Keratinocyte (primary cell): ENCODE measurements at regions not wholly inside any gene's neighbourhood (a gene's known extent, or its start where the extent isn't known, plus 50 kb on each side); places are given as distances from the start of the nearest gene placed in this dataset.

ENCODE experiments used
- DNase-seq: peaks from one replicate; pipeline ENCODE4 v3.0.0-alpha.2; 2011; ENCODE audit warnings: low read depth, missing footprints, low spot score
- FAIRE-seq: peaks from 2 replicates; lab custom pipeline; 2011; peaks lifted over from hg19 to GRCh38; lab: Jason Lieb, UNC
- H2AFZ ChIP-seq: 2 replicates; pipeline ENCODE4 v1.6.0; 2012; ENCODE audit warnings: low read length, control low read depth, inconsistent platforms; ENCODE audit not compliant: control insufficient read depth
- H3K27ac ChIP-seq: 2 replicates; pipeline ENCODE4 v1.5.1; 2011; ENCODE audit warnings: low read length; ENCODE audit not compliant: control insufficient read depth, insufficient read depth
- H3K27me3 ChIP-seq: 3 replicates; pipeline ENCODE4 v1.6.0; 2011; ENCODE audit warnings: low read length; ENCODE audit not compliant: control insufficient read depth, insufficient read depth; ENCODE audit errors: extremely low read depth
- H3K36me3 ChIP-seq, 2 experiments: 2 replicates in 1 of 2; 3 replicates in 1 of 2; pipeline ENCODE4 v1.5.1; 2011; ENCODE audit warnings: low read length in 2 of 2, mild to moderate bottlenecking in 1 of 2; ENCODE audit not compliant: control insufficient read depth in 2 of 2, insufficient read depth in 2 of 2; ENCODE audit errors: extremely low read depth in 1 of 2
- H3K4me1 ChIP-seq: 3 replicates; pipeline ENCODE4 v1.5.1; 2011; ENCODE audit warnings: low read length; ENCODE audit not compliant: control insufficient read depth, insufficient read depth; ENCODE audit errors: extremely low read depth
- H3K4me2 ChIP-seq: 3 replicates; pipeline ENCODE4 v1.6.0; 2011; ENCODE audit warnings: low read depth, low read length; ENCODE audit not compliant: control insufficient read depth, insufficient read depth; ENCODE audit errors: extremely low read depth
- H3K4me3 ChIP-seq, 3 experiments: fragments of 200-600 bp in 1 of 3; sonication (generic) in 1 of 3; 2 replicates in 2 of 3; 3 replicates in 1 of 3; pipeline ENCODE4 v1.5.1; 2011 to 2016; ENCODE audit warnings: low read length in 3 of 3, mild to moderate bottlenecking in 3 of 3, control low read depth in 2 of 3, inconsistent platforms in 1 of 3, low read depth in 1 of 3, mixed read lengths in 1 of 3, mixed run types in 1 of 3, moderate library complexity in 1 of 3; ENCODE audit not compliant: control insufficient read depth in 2 of 3, insufficient read depth in 2 of 3; ENCODE audit errors: extremely low read depth in 1 of 3
- H3K79me2 ChIP-seq: 2 replicates; pipeline ENCODE4 v1.6.0; 2012; ENCODE audit warnings: low read length; ENCODE audit not compliant: control insufficient read depth, insufficient read depth
- H3K9ac ChIP-seq: 3 replicates; pipeline ENCODE4 v1.6.0; 2011; ENCODE audit warnings: low read length; ENCODE audit not compliant: control insufficient read depth, insufficient read depth; ENCODE audit errors: extremely low read depth
- H3K9me1 ChIP-seq: 3 replicates; pipeline ENCODE4 v1.6.0; 2011; ENCODE audit warnings: low read length; ENCODE audit not compliant: control insufficient read depth, insufficient read depth; ENCODE audit errors: extremely low read depth
- H3K9me3 ChIP-seq: 2 replicates; pipeline ENCODE4 v1.5.1; 2012; ENCODE audit warnings: low read depth, low read length; ENCODE audit not compliant: control insufficient read depth
- H4K20me1 ChIP-seq: 3 replicates; pipeline ENCODE4 v1.6.0; 2011; ENCODE audit warnings: low read length; ENCODE audit not compliant: control insufficient read depth, insufficient read depth; ENCODE audit errors: extremely low read depth
- EZH2 ChIP-seq: IDR thresholded peaks from one replicate; pipeline ENCODE4 v1.6.1; 2012; ENCODE audit warnings: inconsistent platforms, mild to moderate bottlenecking, low read length, moderate library complexity
- dilution Hi-C: fragments of 300-500 bp; cut with MboI; formaldehyde crosslinking; loops from one replicate; pipeline ENCODE4 v1.7.0; 2020; ENCODE audit warnings: low sequenced_read_pairs; ENCODE audit not compliant: extremely low pct_ligation_motif_present
- TF ChIP-seq, protein P1 (sequence below), 3 experiments: IDR thresholded peaks in 1 of 3; conservative IDR thresholded peaks in 1 of 3; optimal IDR thresholded peaks in 1 of 3; 2 replicates in 2 of 3; 3 replicates in 1 of 3; pipeline versions ENCODE3 to v1.5.1; 2011; ENCODE audit warnings: low read length in 3 of 3, mild to moderate bottlenecking in 3 of 3, moderate library complexity in 2 of 3, control low read depth in 1 of 3, inconsistent platforms in 1 of 3; ENCODE audit not compliant: insufficient read depth in 2 of 3; ENCODE audit errors: extremely low read depth in 1 of 3

DNA sequence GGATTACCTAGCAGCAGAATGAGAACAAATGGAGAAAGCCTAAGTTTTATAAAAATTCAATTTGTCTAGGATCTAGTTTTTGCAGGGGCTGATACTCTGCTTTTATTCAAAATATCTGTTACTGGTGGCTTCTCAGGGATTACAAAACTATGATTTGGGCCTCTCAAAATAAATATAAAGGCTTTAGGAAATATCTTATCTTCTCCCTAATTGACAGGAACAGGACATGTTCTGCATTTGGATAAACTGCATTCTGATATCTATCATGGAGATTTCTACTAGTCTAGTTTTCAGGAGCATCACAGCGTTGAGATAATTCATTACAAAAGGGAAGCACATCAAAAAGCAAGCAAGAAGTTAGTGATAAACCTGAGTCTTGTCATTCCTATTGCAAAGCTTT lies 127.1 kb upstream of the ITGA1 start:
- dilution Hi-C loops: loop anchor here (25.0 kb wide), 1 partner anchor 623 kb away; no protein-coding TSS in a partner anchor
- H3K9me1 ChIP-seq: no peaks in the 10 kb centered on the region

DNA sequence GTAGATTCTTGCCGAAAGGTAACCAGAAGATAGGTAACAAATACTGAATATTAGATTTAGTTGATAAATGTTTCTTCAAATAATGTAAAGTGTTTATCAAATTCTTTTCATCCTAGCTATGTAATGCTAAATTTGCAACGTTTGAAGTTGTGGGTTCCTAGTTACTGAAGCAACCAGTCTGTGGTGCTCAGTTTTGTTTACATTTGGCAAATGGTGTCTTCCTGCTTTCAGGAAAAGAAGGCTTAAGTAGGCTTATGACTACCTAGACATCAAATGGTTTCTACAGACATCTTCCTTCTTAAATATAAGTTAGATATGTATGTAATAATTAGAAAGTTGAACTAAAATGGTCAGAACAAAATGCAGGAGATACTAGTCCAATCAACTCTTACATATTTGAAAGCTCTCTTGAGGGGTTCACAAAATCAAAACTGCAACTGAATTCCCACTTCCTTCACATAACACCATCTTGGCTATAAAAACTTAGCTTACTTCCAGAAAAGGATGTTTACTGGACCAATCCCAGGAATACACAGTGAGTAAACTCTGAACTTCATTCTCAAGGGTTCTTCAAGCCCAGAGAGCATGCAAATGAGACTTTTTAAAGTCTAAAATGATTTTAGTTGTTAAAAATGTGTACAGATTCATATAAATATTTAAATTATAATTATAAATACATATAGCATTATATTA lies 125.7 kb upstream of the ITGA1 start:
- Histone ChIP-seq H3K4me2 (no peak overlapping the region), H3K4me3 (no peak overlapping the region), H4K20me1 (no peaks in the 10 kb centered on the region), H3K27ac (no peak overlapping the region), H3K27me3 (no peaks in the 10 kb centered on the region), H3K79me2 (no peaks in the 10 kb centered on the region), H3K4me1 (no peaks in the 10 kb centered on the region), H3K9me1 (no peaks in the 10 kb centered on the region), H2AFZ (no peak overlapping the region), H3K9ac (no peak overlapping the region), H3K36me3 (no peaks in the 10 kb centered on the region), H3K9me3 (no peaks in the 10 kb centered on the region)
- DNase-seq: no peak
- FAIRE-seq: no peak
- dilution Hi-C loops: loop anchor here (25.0 kb wide), 1 partner anchor 625 kb away; no protein-coding TSS in a partner anchor
- TF ChIP-seq, protein P1, sequence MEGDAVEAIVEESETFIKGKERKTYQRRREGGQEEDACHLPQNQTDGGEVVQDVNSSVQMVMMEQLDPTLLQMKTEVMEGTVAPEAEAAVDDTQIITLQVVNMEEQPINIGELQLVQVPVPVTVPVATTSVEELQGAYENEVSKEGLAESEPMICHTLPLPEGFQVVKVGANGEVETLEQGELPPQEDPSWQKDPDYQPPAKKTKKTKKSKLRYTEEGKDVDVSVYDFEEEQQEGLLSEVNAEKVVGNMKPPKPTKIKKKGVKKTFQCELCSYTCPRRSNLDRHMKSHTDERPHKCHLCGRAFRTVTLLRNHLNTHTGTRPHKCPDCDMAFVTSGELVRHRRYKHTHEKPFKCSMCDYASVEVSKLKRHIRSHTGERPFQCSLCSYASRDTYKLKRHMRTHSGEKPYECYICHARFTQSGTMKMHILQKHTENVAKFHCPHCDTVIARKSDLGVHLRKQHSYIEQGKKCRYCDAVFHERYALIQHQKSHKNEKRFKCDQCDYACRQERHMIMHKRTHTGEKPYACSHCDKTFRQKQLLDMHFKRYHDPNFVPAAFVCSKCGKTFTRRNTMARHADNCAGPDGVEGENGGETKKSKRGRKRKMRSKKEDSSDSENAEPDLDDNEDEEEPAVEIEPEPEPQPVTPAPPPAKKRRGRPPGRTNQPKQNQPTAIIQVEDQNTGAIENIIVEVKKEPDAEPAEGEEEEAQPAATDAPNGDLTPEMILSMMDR (optimal IDR thresholded peaks at IDR 0.05 in 1 of 3, IDR thresholded peaks at IDR 0.05 in 1 of 3, conservative IDR thresholded peaks at IDR 0.05 in 1 of 3; ENCODE audit: extremely low read depth in 1 of 3, insufficient read depth in 2 of 3, low read length in 3 of 3): no peak
- no peak for TF ChIP-seq EZH2

More for the DNA sequence above, 127.1 kb upstream of the ITGA1 start:
- H3K9ac ChIP-seq: no peak overlapping the region
- TF ChIP-seq, protein P1 (optimal IDR thresholded peaks at IDR 0.05 in 1 of 3, IDR thresholded peaks at IDR 0.05 in 1 of 3, conservative IDR thresholded peaks at IDR 0.05 in 1 of 3; ENCODE audit: extremely low read depth in 1 of 3, insufficient read depth in 2 of 3, low read length in 3 of 3): no peak
- no peak for TF ChIP-seq EZH2
- H3K79me2 ChIP-seq: no peaks in the 10 kb centered on the region
- H3K4me2 ChIP-seq: no peak overlapping the region
- H4K20me1 ChIP-seq: no peaks in the 10 kb centered on the region
- H3K27me3 ChIP-seq: no peaks in the 10 kb centered on the region
- no peak for DNase-seq
- no peaks in the 10 kb centered on the region for H3K4me1 ChIP-seq
- H3K9me3 ChIP-seq: no peaks in the 10 kb centered on the region
- FAIRE-seq: no peak
- no peaks in the 10 kb centered on the region for H3K36me3 ChIP-seq
- H3K27ac ChIP-seq: no peak overlapping the region
- no peak overlapping the region for H2AFZ ChIP-seq
- H3K4me3 ChIP-seq: no peak overlapping the region
